ENCODE measurements at regions not wholly inside any gene's neighbourhood (a gene's known extent, or its start where the extent isn't known, plus 50 kb on each side); places are given as distances from the start of the nearest gene placed in this dataset.
"Not testable (repeated sequence)": the region's sequence is repeated elsewhere in the genome, so short reads cannot be mapped to it uniquely, and the experiment has no call there.

DNA sequence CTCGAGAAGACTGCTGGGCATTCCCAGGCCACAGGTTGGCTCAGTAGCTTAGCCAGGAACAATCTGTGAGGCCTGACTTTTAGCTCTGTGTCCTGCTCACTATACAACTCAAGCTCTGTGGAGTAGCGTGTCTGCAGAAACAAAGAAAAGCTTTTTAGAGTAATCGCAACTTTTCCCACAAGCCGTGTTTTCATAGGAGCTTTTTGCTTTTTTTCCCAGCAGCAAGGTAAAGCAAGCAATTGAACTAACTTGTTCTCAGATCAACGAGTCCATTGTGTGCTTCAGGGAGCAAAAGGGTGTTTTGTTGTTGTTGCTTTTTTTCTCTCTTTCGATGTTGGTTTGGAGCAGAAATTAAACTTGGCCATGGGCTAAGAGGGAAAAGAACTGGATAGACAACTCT is 97.3 kb upstream of the BCL2L14 start:
- DNase-seq, result no peak
- intact Hi-C loops (cut with DNase I), result no loop called here
- ATAC-seq (ENCODE audit: poor library complexity), result no peak

DNA sequence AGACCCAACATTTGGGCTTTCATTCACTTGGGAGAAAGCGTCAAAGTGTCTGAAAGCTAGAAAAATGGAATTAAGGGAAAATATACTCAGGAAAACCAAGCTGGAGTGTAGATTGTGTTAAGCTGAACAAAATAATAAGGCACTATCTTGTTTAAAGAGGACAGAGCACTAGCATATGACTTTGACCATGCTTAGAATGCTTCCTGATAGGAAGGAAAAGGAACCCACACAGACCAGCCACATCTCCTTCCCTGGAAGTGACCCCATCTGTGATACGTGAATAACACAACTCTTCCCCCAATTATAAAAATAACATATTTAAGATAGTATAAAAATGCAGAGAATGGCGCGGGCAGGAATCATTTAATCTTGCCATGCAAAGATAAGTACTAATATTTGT is 94.7 kb upstream of the BCL2L14 start:
- DNase-seq (no peak), ATAC-seq (ENCODE audit: poor library complexity) (no peak)
- intact Hi-C loops (cut with DNase I), result no loop called here

DNA sequence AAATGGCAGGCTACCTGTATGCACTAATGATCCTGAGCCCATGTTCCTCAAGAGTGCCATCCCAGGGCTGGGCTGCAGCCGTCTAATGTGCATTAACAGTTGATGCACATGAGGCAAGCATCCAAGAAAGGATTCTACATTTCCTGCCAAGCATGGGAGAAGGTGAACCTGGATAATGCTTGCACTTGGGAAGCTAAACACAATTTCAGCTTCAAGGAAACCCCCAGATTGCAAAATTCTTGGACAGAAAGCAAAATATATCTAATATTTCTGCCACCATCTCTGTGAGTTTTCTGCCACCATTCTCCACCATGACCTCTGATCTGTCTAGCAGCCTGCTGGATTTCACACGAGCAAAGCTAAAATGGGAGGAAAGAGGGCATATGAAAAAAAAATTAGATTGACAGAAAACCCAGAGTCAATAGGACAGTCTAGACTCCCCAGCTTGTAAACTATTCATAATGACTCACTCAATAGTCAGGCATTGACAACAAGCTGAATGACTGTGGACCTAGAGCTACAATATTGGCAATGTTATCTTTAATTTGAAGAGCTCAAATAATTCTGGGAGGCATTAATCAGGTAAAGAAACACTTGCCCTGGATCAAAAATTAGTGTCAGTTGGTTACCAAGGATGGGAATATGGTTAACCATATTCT is 91.9 kb upstream of the BCL2L14 start:
- intact Hi-C loops (cut with DNase I), result no loop called here
- DNase-seq, result no peak
- no peak for ATAC-seq (ENCODE audit: poor library complexity)

DNA sequence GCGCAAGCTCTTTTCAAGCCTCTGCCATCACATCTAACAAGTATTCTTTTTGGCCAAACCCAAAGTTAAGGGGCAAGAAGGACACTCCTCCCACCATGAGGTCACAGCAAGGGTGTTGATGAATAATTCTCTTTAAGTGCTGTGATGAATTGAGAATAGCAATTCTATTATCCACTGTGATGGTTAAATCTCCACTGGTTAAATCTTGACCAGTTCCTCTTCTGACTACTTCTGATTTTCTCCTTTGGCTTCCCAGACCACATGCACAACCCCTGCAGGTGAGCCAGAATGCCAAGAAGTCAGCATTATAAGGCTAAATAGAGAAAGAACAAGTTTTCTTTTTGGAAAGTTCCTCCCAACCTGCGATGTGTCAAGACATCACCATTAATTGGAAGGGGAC is 90.6 kb upstream of the BCL2L14 start:
- intact Hi-C loops (cut with DNase I), result no loop called here
- DNase-seq, result no peak

GRCh38 chr12:11981121-11981733 is 89.5 kb upstream of the BCL2L14 start:
- ATAC-seq (ENCODE audit: poor library complexity), result no peak
- intact Hi-C loops (cut with DNase I), result no loop called here
- DNase-seq, result no peak

More for the DNA sequence above, 90.6 kb upstream of the BCL2L14 start:
- no peak for ATAC-seq (ENCODE audit: poor library complexity)

- DNase-seq (no peak), ATAC-seq (ENCODE audit: poor library complexity) (no peak)
- intact Hi-C loops (cut with DNase I), result no loop called here
Observed at GRCh38 chr12:11984417-11984816, 86.3 kb upstream of the BCL2L14 start.

- intact Hi-C loops (cut with DNase I), result no loop called here
- no peak for ATAC-seq (ENCODE audit: poor library complexity)
- DNase-seq, result no peak
Observed at GRCh38 chr12:11986165-11986564, 84.6 kb upstream of the BCL2L14 start.

DNA sequence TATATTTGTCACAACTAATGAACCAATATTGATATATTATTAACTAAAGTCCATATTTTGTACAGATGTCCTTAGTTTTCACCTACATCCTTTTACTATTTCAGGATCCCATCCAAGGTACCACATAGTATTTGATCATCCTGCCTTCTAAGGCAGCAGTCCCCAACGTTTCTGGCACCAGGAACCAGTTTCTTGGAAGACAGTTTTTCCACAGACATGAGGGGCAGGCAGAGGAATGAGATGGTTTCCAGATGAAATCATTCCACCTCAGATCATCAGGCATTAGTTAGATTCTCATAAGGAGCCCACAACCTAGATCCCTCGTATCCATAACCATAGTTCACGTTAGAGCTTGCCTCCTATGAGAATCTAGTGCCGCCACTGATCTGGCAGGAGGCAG is 82.8 kb upstream of the BCL2L14 start:
- intact Hi-C loops (cut with DNase I), result no loop called here
- no peak for ATAC-seq (ENCODE audit: poor library complexity)
- no peak for DNase-seq

- DNase-seq, result no peak
- intact Hi-C loops (cut with DNase I), result no loop called here
- no peak for ATAC-seq (ENCODE audit: poor library complexity)
Observed at GRCh38 chr12:11991604-11992003, 79.1 kb upstream of the BCL2L14 start.

GRCh38 chr12:11992515-11992914 is 78.2 kb upstream of the BCL2L14 start:
- ATAC-seq (ENCODE audit: poor library complexity), result no peak
- intact Hi-C loops (cut with DNase I), result no loop called here
- no peak for DNase-seq

DNA sequence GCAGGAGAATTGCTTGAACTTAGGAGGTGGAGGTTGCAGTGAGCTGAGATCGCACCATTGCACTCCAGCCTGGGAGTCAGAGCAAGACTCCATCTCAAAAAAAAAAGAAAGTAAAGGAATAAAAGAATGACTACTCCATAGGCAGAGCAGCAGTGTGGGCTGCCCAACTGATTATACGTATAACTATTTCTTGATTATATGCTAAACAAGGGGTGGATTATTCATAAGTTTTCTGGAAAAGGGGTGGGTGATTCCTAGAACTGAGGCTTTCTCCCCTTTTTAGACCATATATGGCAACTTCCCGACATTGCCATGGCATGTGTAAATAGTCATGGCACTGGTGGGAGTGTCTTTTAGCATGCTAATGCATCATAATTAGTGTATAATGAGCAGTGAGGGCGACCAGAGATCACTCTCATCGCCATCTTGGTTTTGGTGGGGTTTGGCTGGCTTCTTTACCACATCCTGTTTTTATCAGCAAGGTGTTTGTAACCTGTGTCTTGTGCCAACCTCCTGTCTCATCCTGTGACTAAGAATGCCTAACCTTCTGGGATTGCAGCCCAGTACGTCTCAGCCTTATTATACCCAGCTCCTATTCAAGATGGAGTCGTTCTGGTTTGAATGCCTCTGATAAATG is 72.3 kb upstream of the BCL2L14 start:
- intact Hi-C loops (cut with DNase I); DNase-seq; ATAC-seq (ENCODE audit: poor library complexity): not testable (repeated sequence)

GRCh38 chr12:11998944-11999315 is 71.8 kb upstream of the BCL2L14 start:
- intact Hi-C loops (cut with DNase I), result no loop called here
- ATAC-seq (ENCODE audit: poor library complexity) (no peak), DNase-seq (no peak)

DNA sequence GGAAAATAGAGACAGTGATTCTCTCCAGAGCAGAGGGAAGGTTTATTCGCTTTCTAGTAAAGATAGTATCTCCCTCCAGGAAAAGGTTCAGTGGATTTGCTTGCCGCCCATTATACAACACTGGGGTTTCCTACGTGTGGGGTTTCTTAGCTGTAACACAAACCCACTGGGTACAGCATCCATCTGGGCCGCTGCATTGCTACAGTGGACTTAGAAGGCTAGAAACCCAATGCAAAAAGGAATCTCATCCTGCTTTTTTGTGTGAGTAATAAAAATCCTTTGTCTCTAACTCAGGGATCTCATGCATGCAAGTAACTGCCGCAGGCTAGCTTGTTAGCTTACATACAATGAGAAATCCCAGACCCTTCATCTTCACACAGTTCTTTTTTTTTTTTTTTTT is 67.1 kb upstream of the BCL2L14 start:
- ATAC-seq (ENCODE audit: poor library complexity), result no peak

GRCh38 chr12:12004524-12004923 is 66.2 kb upstream of the BCL2L14 start:
- no peak for ATAC-seq (ENCODE audit: poor library complexity)
- DNase-seq, result no peak
- intact Hi-C loops (cut with DNase I), result no loop called here

More for the DNA sequence above, 67.1 kb upstream of the BCL2L14 start:
- no peak for DNase-seq
- intact Hi-C loops (cut with DNase I), result no loop called here

- no peak for DNase-seq
- no peak for ATAC-seq (ENCODE audit: poor library complexity)
- intact Hi-C loops (cut with DNase I), result no loop called here
Observed at GRCh38 chr12:12007001-12007712, 63.6 kb upstream of the BCL2L14 start.

GRCh38 chr12:12007713-12008231 is 63.0 kb upstream of the BCL2L14 start:
- DNase-seq (no peak), ATAC-seq (ENCODE audit: poor library complexity) (no peak)
- intact Hi-C loops (cut with DNase I), result no loop called here

- no peak for DNase-seq
- intact Hi-C loops (cut with DNase I), result no loop called here
Observed at GRCh38 chr12:12008232-12008850, 62.4 kb upstream of the BCL2L14 start.

GRCh38 chr12:12008931-12009611 is 61.7 kb upstream of the BCL2L14 start:
- DNase-seq (no peak), ATAC-seq (ENCODE audit: poor library complexity) (no peak)
- intact Hi-C loops (cut with DNase I), result no loop called here

More at GRCh38 chr12:12008232-12008850, 62.4 kb upstream of the BCL2L14 start:
- ATAC-seq (ENCODE audit: poor library complexity), result no peak

Data from Right ventricle myocardium superior (tissue), 1 donor.